Bronchial epithelial cell (primary cell): ENCODE measurements at regions not wholly inside any gene's neighbourhood (a gene's known extent, or its start where the extent isn't known, plus 50 kb on each side); places are given as distances from the start of the nearest gene placed in this dataset.

Experiments
- DNase-seq: peaks from one replicate; pipeline ENCODE4 v3.0.0-alpha.2; 2010; ENCODE audit warnings: low read depth
- FAIRE-seq: peaks from 2 replicates; lab custom pipeline; 2011; peaks lifted over from hg19 to GRCh38; lab: Jason Lieb, UNC
- H3K27me3 ChIP-seq: 2 replicates; pipeline ENCODE4 v1.5.1; 2011; ENCODE audit warnings: low read length; ENCODE audit not compliant: control insufficient read depth, insufficient read depth
- H3K36me3 ChIP-seq: 2 replicates; pipeline ENCODE4 v1.5.1; 2011; ENCODE audit warnings: low read length; ENCODE audit not compliant: control insufficient read depth, insufficient read depth
- H3K4me3 ChIP-seq: 2 replicates; pipeline ENCODE4 v1.5.1; 2011; ENCODE audit warnings: mild to moderate bottlenecking, low read depth, low read length, control low read depth
- TF ChIP-seq, protein P1 (sequence below): IDR thresholded peaks from 2 replicates; pipeline ENCODE4 v1.5.1; 2011; ENCODE audit warnings: mild to moderate bottlenecking, moderate library complexity, low read length, control low read depth, inconsistent platforms; ENCODE audit not compliant: insufficient read depth, severe bottlenecking

DNA sequence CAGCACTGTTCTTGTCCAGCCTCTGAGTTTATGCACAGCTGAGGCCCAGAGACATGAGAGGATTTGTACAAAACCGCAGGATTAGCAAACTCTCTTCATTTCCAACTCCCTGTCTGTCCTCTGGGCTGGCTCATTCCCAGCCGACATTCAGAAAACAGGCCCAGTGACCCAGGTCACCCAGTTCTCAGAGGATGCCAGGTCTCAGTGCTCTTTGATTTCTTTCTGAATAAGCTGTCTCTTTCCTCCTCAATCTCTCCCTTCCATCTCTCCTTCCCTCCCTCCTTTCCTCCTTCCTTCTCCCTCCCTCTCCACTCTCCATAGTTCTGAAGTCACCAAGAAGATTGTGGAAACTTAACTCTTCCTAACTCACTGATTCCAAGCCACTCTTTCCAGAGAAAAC lies 372.7 kb upstream of the SULF2 start:
- Histone ChIP-seq H3K36me3 (no peaks in the 10 kb centered on the region), H3K27me3 (no peaks in the 10 kb centered on the region), H3K4me3 (no peak overlapping the region)
- FAIRE-seq (peak; percentile 32), DNase-seq (peak; percentile 10)
- TF ChIP-seq, protein P1, sequence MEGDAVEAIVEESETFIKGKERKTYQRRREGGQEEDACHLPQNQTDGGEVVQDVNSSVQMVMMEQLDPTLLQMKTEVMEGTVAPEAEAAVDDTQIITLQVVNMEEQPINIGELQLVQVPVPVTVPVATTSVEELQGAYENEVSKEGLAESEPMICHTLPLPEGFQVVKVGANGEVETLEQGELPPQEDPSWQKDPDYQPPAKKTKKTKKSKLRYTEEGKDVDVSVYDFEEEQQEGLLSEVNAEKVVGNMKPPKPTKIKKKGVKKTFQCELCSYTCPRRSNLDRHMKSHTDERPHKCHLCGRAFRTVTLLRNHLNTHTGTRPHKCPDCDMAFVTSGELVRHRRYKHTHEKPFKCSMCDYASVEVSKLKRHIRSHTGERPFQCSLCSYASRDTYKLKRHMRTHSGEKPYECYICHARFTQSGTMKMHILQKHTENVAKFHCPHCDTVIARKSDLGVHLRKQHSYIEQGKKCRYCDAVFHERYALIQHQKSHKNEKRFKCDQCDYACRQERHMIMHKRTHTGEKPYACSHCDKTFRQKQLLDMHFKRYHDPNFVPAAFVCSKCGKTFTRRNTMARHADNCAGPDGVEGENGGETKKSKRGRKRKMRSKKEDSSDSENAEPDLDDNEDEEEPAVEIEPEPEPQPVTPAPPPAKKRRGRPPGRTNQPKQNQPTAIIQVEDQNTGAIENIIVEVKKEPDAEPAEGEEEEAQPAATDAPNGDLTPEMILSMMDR: no peak

DNA sequence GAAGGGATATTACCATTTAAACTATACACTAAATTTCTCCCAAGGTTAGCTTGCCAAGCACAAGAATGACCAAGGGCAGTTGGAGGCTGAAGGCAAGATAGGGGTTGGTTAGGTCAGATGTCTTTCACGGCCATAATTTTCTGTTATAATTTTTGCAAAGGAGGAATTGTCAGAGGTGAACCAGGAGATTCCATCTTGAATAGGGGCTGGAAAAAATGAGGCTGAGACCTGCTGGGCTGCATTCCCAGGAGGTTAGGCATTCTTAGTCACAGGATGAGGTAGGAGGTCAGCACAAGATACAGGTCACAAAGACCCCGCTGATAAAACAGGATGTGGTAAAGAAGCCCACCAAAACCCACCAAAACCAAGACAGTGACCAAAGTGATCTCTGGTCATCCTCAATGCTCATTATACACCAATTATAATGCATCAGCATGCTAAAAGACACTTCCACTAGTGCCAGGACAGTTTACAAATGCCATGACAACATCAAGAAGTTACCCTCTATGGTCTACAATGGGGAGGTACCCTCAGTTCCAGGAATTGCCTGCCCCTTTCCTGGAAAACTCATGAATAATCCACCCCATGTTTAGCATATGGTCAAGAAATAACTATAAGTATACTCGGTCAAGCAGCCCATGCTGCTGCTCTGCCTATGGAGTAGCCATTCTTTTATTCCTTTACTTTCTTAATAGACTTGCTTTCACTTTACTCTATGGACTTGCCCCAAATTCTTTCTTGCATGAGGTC lies 371.8 kb upstream of the SULF2 start:
- FAIRE-seq: no peak
- H3K27me3 ChIP-seq: no peaks in the 10 kb centered on the region
- peak; percentile 20 for DNase-seq
- TF ChIP-seq, protein P1: no peak
- no peaks in the 10 kb centered on the region for H3K36me3 ChIP-seq
- H3K4me3 ChIP-seq: no peak overlapping the region

DNA sequence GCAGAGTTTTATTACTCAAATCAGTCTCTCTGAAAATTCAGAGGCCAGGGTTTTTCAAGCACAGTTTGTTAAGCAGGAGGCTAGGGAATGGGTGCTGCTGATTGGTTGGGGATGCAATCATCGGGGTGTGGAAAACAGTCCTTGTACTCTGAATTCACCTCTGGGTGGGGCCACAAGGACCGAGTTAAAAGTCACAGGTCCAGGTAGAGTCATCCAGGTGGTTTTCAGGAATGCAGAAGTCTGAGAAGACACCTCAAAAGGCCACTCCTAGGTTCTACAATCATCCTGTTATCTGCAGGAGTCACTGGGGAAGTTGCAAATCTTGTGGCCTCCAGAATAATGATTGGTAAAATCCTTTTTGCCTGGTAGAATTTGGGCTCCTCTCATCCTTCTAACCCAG lies 371.2 kb upstream of the SULF2 start:
- no peaks in the 10 kb centered on the region for H3K27me3 ChIP-seq
- no peak overlapping the region for H3K4me3 ChIP-seq
- H3K36me3 ChIP-seq: no peaks in the 10 kb centered on the region
- no peak for FAIRE-seq
- DNase-seq: peak; percentile 30
- TF ChIP-seq, protein P1: no peak

DNA sequence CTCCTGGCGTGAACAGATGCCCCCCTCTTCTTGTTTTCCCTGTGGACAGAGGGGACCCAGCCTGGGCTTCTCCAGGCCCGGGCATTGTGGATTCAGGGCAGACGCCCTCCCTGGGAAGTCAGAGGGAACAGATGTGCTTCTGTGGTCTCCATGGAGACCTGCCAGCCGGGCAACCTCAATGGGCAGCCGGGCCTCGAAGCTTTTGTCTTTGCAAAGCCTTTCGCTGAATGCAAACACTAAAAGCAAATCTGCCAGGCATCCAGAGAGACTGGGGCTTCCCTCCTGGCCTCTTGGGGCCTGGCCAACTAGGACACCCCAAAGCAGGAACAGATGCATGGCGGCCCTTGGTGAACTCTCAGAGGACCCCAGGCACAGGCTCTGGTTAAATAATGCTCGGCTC lies 370.0 kb upstream of the SULF2 start:
- no peaks in the 10 kb centered on the region for H3K36me3 ChIP-seq
- TF ChIP-seq, protein P1: no peak
- H3K27me3 ChIP-seq: no peaks in the 10 kb centered on the region
- H3K4me3 ChIP-seq: no peak overlapping the region
- DNase-seq: no peak
- no peak for FAIRE-seq

DNA sequence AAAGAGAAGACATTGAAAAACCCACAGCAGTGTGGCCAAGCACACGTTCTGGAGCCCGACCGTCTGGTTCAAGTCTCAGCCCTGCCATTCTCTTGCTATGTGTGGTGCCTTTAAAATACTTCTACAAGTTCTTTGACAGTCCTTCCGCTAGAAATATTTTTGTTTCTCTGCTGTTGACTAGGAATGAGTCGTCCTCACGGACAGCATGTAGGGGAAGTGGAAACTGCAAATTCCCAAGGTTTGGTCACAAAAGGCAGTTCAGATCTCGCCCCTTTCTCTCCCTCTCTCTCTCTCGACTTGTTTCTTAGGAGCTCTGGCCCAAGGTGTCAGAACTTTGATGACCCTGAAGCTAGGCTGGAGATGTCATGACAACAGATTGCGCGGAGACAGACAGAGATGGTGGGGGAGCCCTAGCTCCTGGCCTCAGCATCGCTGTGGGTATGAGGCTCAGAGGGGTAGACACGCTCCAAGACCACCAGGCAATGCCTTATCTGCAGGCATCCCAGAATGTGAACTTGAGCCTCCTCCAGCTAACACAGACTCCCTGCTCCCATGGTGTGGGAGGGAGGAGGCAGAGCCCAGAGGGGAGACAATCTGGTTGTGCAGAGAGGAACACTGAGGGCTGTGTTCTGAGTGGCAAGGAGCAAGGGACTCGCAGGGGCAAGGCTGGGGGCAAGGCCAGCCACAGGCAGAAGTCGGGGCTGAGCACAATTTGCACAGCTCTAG lies 368.9 kb upstream of the SULF2 start:
- DNase-seq: no peak
- Histone ChIP-seq H3K4me3 (no peak overlapping the region), H3K27me3 (no peaks in the 10 kb centered on the region), H3K36me3 (no peaks in the 10 kb centered on the region)
- FAIRE-seq: peak; percentile 83
- TF ChIP-seq, protein P1: no peak
